ENCODE measurements at regions not wholly inside any gene's neighbourhood (a gene's known extent, or its start where the extent isn't known, plus 50 kb on each side); places are given as distances from the start of the nearest gene placed in this dataset.

DNA sequence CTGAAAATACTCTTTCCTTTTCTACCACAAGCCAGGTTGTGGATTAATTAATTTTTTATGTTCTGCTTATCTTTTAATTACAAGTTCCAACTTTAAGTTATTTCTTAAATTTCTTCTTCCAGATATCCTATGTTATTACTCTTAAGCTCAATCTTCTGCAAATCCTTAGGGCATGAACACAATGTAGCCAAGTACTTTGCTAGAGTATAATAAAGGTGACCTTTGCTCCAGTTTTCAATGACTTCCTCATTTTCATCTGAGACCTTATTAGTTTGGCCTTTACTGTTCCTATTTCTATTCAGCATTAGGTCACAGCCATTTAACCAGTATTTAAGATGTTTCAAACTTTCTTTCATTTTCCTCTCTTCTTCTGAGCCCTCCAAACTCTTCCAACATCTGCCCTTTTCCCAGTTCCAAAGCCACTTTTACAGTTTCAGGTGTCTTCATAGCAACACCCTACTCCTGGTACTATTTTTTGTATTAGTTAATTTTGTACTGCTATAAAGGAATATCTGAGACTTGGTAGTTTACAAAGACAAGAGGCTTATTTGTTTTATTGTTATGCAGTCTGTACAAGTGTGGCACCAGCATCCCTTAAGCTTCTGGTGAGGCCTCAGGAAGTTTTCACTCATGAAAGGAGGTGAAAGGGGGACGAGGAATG, 886.2 kb upstream of the GHITM start:
- Mint-ChIP-seq H3K27ac (no peak overlapping the region), H3K36me3 (ENCODE audit: low read depth) (no peaks in the 10 kb centered on the region), H3K4me3 (no peak overlapping the region), H3K4me1 (ENCODE audit: low read depth) (no peaks in the 10 kb centered on the region), H3K9me3 (peaks cover 29% of the 10 kb centered on the region), H3K27me3 (ENCODE audit: insufficient read depth) (no peaks in the 10 kb centered on the region)
- no peak for DNase-seq
- no peak for TF ChIP-seq CTCF (IDR thresholded peaks at IDR 0.05)

DNA sequence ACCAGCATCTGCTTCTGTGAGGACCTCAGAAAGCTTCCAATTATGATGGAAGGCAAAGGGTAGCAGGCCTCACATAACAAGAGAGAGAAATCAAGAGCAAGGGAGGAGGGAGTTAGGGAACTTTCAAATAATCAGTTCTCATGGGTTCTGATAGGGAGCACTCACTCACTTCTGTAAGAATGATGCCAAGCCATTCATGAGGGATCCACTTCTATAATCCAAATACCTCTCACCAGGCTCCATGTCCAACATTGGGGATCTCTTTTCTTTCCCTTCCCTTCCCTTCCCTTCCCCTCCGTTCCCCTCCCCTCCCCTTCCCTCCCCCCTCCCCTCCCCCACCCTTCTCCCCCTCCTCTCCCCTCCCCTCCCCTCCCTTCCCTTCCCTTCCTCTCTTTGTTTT, 884.6 kb upstream of the GHITM start:
- Mint-ChIP-seq H3K4me3 (no peak overlapping the region), H3K4me1 (ENCODE audit: low read depth) (no peaks in the 10 kb centered on the region), H3K36me3 (ENCODE audit: low read depth) (no peaks in the 10 kb centered on the region), H3K27ac (no peak overlapping the region), H3K27me3 (ENCODE audit: insufficient read depth) (no peaks in the 10 kb centered on the region), H3K9me3 (peaks cover 32% of the 10 kb centered on the region)
- TF ChIP-seq CTCF (IDR thresholded peaks at IDR 0.05): no peak
- DNase-seq: no peak

- Mint-ChIP-seq H3K4me1 (ENCODE audit: low read depth) (no peaks in the 10 kb centered on the region), H3K27ac (no peak overlapping the region)
Measured at GRCh38 chr10:83262434-83262833, 876.9 kb upstream of the GHITM start.

GRCh38 chr10:83272666-83273434, 866.5 kb upstream of the GHITM start:
- H3K36me3 Mint-ChIP-seq (ENCODE audit: low read depth): 0 out of 2 replicates have a peak, but pooled peaks cover 4% of the 10 kb centered on the region
- DNase-seq: no peak
- no peaks in the 10 kb centered on the region for H3K27me3 Mint-ChIP-seq (ENCODE audit: insufficient read depth)
- H3K4me1 Mint-ChIP-seq (ENCODE audit: low read depth): no peaks in the 10 kb centered on the region
- no peak overlapping the region for H3K4me3 Mint-ChIP-seq
- no peak overlapping the region for H3K27ac Mint-ChIP-seq
- H3K9me3 Mint-ChIP-seq: peaks cover 31% of the 10 kb centered on the region
- no peak for TF ChIP-seq CTCF (IDR thresholded peaks at IDR 0.05)

More at GRCh38 chr10:83262434-83262833, 876.9 kb upstream of the GHITM start:
- TF ChIP-seq CTCF (IDR thresholded peaks at IDR 0.05): no peak
- Mint-ChIP-seq H3K9me3 (peaks cover 45% of the 10 kb centered on the region), H3K4me3 (no peak overlapping the region), H3K27me3 (ENCODE audit: insufficient read depth) (no peaks in the 10 kb centered on the region; the same call in 1 of the 2 replicates), H3K36me3 (ENCODE audit: low read depth) (no peaks in the 10 kb centered on the region)
- DNase-seq: no peak

- Mint-ChIP-seq H3K4me1 (ENCODE audit: low read depth) (no peaks in the 10 kb centered on the region), H3K4me3 (no peak overlapping the region), H3K27me3 (ENCODE audit: insufficient read depth) (no peaks in the 10 kb centered on the region), H3K9me3 (peaks cover 28% of the 10 kb centered on the region), H3K36me3 (ENCODE audit: low read depth) (0 out of 2 replicates have a peak, but pooled peaks cover 4% of the 10 kb centered on the region), H3K27ac (no peak overlapping the region)
- no peak for TF ChIP-seq CTCF (IDR thresholded peaks at IDR 0.05)
- DNase-seq: no peak
Measured at GRCh38 chr10:83274088-83274487, 865.2 kb upstream of the GHITM start.
